Osteocyte (in vitro differentiated cells): ENCODE measurements at regions not wholly inside any gene's neighbourhood (a gene's known extent, or its start where the extent isn't known, plus 50 kb on each side); places are given as distances from the start of the nearest gene placed in this dataset.

Source experiments
- DNase-seq: peaks from one replicate; pipeline ENCODE4 v3.0.0; 2021; ENCODE audit warnings: mixed read lengths; ENCODE audit not compliant: unreplicated experiment; ENCODE audit errors: extremely low spot score
- H3K27ac Mint-ChIP-seq: one replicate; pipeline ENCODE4 v1.8.0; 2021; ENCODE audit warnings: mild to moderate bottlenecking, mixed read lengths; ENCODE audit not compliant: unreplicated experiment
- H3K27me3 Mint-ChIP-seq: one replicate; pipeline ENCODE4 v1.8.0; 2021; ENCODE audit warnings: mixed read lengths; ENCODE audit not compliant: unreplicated experiment
- H3K36me3 Mint-ChIP-seq: one replicate; pipeline ENCODE4 v1.8.0; 2021; ENCODE audit warnings: mixed read lengths; ENCODE audit not compliant: unreplicated experiment
- H3K4me1 Mint-ChIP-seq: one replicate; pipeline ENCODE4 v1.8.0; 2021; ENCODE audit warnings: mixed read lengths; ENCODE audit not compliant: unreplicated experiment
- H3K4me3 Mint-ChIP-seq: one replicate; pipeline ENCODE4 v1.8.0; 2021; ENCODE audit warnings: mild to moderate bottlenecking, moderate library complexity, mixed read lengths; ENCODE audit not compliant: unreplicated experiment
- H3K9me3 Mint-ChIP-seq: one replicate; pipeline ENCODE4 v1.8.0; 2021; ENCODE audit warnings: mixed read lengths; ENCODE audit not compliant: unreplicated experiment
- TF ChIP-seq, protein P1 (sequence below): fragments of 200-600 bp; sonication (generic); IDR thresholded peaks from 2 replicates; pipeline ENCODE4 v1.5.0; 2021; ENCODE audit warnings: antibody characterized with exemption, mild to moderate bottlenecking, moderate library complexity

DNA sequence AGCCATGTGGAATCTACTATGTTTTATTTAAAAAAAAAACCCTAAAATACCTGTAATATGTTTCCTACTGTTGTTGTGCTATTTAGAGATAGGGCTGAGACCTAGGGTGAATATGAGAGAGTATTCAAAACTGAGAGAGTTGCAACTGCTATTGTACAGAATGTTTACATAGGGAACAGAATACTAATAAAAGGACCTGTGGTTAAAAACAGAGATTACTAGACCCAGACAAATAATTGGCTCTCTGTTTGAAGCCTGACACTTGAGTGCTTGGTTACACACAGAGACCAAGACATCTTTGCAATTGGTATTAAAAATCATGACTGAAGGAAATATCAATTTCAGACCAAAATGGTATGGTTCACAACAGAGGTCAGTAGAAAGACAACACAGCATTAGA is 278.9 kb upstream of the GIMD1 start:
- H3K4me3 Mint-ChIP-seq, result no peak overlapping the region
- H3K27ac Mint-ChIP-seq, result no peak overlapping the region
- no peaks in the 10 kb centered on the region for H3K4me1 Mint-ChIP-seq
- DNase-seq, result no peak
- TF ChIP-seq, protein P1, sequence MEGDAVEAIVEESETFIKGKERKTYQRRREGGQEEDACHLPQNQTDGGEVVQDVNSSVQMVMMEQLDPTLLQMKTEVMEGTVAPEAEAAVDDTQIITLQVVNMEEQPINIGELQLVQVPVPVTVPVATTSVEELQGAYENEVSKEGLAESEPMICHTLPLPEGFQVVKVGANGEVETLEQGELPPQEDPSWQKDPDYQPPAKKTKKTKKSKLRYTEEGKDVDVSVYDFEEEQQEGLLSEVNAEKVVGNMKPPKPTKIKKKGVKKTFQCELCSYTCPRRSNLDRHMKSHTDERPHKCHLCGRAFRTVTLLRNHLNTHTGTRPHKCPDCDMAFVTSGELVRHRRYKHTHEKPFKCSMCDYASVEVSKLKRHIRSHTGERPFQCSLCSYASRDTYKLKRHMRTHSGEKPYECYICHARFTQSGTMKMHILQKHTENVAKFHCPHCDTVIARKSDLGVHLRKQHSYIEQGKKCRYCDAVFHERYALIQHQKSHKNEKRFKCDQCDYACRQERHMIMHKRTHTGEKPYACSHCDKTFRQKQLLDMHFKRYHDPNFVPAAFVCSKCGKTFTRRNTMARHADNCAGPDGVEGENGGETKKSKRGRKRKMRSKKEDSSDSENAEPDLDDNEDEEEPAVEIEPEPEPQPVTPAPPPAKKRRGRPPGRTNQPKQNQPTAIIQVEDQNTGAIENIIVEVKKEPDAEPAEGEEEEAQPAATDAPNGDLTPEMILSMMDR, result no peak
- peaks cover 8% of the 10 kb centered on the region for H3K9me3 Mint-ChIP-seq
- no peaks in the 10 kb centered on the region for H3K36me3 Mint-ChIP-seq
- H3K27me3 Mint-ChIP-seq, result peaks cover 71% of the 10 kb centered on the region

DNA sequence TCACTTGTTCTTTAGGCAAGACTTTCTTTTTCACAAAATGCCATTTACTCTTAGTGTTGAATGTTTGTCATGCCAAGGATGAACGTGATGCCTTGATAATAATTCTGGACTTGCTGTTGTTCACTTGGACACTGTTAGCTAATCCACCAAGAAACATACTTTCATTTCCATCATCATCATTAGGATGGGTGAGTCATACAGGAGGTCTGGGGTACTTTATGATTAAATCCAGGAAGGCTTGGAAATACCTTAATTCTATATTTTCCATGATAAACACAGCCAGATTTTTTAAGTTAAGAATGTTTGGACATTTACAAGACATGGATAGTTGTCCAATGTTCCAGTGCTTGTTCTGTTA is 260.7 kb upstream of the GIMD1 start:
- Mint-ChIP-seq H3K36me3 (peaks cover 2% of the 10 kb centered on the region), H3K9me3 (no peaks in the 10 kb centered on the region), H3K4me3 (no peak overlapping the region), H3K4me1 (peaks cover 11% of the 10 kb centered on the region), H3K27ac (no peak overlapping the region), H3K27me3 (peaks cover 13% of the 10 kb centered on the region)
- DNase-seq, result no peak
- TF ChIP-seq, protein P1, result no peak

DNA sequence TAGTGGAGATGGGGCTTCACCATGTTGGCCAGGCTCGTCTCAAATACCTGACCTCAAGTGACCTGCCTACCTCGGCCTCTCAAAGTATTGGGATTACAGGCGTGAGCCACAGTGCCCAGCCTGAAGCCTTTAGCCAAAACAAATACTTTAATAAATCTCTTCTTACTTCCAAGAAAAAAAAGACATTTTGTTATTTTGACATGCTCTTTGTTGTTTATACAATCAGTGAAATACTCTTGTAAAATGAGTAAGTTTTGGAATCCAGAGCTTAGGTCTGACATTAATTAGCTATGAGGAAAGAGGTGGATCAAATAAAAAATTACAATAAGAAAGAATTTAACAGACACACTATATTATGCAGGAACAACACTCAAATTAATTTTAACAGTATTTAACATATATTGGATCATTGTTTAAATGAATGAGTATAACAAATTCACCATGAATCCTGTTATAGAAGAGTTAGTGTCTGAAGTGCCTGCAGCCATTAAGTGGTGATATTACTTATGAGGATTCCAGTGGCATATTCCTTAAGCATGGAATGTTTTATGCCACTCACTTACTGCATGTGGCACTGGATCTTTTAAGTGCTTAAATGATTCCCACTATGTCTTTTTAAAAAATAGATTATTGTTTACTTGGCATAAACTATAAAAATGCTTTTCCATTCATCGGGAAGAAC is 260.1 kb upstream of the GIMD1 start:
- no peaks in the 10 kb centered on the region for H3K9me3 Mint-ChIP-seq
- no peak for DNase-seq
- H3K4me3 Mint-ChIP-seq, result no peak overlapping the region
- H3K27ac Mint-ChIP-seq, result no peak overlapping the region
- TF ChIP-seq, protein P1, result no peak
- peaks cover 11% of the 10 kb centered on the region for H3K4me1 Mint-ChIP-seq
- H3K27me3 Mint-ChIP-seq, result peaks cover 13% of the 10 kb centered on the region
- peaks cover 2% of the 10 kb centered on the region for H3K36me3 Mint-ChIP-seq

DNA sequence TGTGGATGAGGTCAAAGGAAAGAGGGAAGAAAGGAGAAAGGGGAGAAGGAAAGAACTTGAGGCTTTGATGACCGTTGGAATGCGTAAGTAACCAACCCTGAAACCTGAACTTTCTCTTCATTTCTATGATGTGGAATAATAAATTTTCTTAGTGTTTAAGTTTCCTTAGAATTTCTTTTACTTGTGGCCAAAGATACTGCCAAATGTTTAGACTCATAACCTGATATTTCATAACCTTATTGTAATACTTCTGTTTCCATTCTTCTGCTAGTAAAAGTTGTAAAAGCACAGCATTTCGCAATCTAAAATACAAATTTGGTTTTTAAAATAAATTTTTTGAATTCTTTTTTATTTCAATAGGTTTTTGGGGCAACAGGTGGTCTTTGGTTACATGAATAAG is 258.5 kb upstream of the GIMD1 start:
- H3K36me3 Mint-ChIP-seq, result no peaks in the 10 kb centered on the region
- DNase-seq, result no peak
- peaks cover 8% of the 10 kb centered on the region for H3K27me3 Mint-ChIP-seq
- H3K27ac Mint-ChIP-seq, result no peak overlapping the region
- H3K4me3 Mint-ChIP-seq, result no peak overlapping the region
- peaks cover 11% of the 10 kb centered on the region for H3K4me1 Mint-ChIP-seq
- TF ChIP-seq, protein P1, result no peak
- H3K9me3 Mint-ChIP-seq, result no peaks in the 10 kb centered on the region

DNA sequence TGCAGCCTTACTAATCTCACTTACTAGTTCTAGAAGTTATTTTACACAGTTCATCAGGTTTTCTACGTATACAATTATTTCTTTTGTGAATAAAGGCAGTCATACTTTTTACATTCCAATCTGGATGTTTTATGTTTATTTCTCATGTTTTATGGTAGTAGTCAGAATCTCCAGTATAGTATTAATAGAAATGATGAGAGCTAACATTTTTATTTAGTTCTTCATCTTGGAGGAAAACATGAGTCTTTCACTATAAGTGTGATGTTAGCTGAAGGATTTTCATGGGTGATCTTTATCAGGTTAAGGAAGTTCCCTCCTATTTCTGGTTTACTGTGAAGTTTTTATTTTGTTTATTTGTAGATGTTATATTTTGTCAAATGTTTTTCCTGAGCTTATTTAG is 256.1 kb upstream of the GIMD1 start:
- TF ChIP-seq, protein P1, result no peak
- H3K27me3 Mint-ChIP-seq, result peaks cover 9% of the 10 kb centered on the region
- peaks cover 11% of the 10 kb centered on the region for H3K4me1 Mint-ChIP-seq
- H3K27ac Mint-ChIP-seq, result no peak overlapping the region
- no peak overlapping the region for H3K4me3 Mint-ChIP-seq
- no peaks in the 10 kb centered on the region for H3K9me3 Mint-ChIP-seq
- no peak for DNase-seq
- no peaks in the 10 kb centered on the region for H3K36me3 Mint-ChIP-seq
